MM.1S (cell line): ENCODE measurements at regions not wholly inside any gene's neighbourhood (a gene's known extent, or its start where the extent isn't known, plus 50 kb on each side); places are given as distances from the start of the nearest gene placed in this dataset.

Experiments used
- EZH2phosphoT487 ChIP-seq: fragments of 300-600 bp; sonication (generic); IDR thresholded peaks from 2 replicates; pipeline ENCODE4 v1.6.1; 2018; ENCODE audit warnings: antibody characterized with exemption, low read length
- TF ChIP-seq, protein P1 (sequence below): fragments of 300-600 bp; sonication (generic); IDR thresholded peaks from 2 replicates; pipeline ENCODE4 v1.5.1; 2016; ENCODE audit warnings: antibody characterized with exemption, low read length, mixed read lengths

DNA sequence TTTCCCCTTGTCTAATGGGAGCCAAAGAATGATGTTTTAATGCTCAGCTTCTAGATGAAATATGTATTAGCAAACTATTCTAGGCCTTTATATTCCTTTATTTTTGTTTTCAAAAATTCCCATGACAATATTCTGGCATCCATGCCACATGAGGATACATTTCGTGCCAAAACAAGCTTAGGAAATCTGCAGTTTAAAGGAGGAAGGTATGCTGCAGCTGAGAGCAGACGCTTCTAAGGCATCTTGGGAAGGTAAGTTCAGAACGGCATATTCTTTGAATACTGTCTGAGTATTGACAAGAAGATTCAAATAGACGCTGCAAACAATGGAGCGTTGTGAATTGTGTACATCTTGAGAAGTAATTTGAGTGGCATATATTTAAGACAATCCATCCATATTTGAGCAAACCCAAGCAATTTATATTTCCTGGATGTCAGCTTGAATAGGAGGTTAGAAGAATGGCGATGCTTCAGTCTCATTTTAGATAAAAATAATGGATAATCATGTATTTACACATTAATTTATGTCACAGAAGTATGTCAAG, 158.6 kb downstream of the RAP2B start:
- TF ChIP-seq, protein P1, sequence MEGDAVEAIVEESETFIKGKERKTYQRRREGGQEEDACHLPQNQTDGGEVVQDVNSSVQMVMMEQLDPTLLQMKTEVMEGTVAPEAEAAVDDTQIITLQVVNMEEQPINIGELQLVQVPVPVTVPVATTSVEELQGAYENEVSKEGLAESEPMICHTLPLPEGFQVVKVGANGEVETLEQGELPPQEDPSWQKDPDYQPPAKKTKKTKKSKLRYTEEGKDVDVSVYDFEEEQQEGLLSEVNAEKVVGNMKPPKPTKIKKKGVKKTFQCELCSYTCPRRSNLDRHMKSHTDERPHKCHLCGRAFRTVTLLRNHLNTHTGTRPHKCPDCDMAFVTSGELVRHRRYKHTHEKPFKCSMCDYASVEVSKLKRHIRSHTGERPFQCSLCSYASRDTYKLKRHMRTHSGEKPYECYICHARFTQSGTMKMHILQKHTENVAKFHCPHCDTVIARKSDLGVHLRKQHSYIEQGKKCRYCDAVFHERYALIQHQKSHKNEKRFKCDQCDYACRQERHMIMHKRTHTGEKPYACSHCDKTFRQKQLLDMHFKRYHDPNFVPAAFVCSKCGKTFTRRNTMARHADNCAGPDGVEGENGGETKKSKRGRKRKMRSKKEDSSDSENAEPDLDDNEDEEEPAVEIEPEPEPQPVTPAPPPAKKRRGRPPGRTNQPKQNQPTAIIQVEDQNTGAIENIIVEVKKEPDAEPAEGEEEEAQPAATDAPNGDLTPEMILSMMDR: no peak
- no peak for TF ChIP-seq EZH2phosphoT487
